ENCODE measurements at regions not wholly inside any gene's neighbourhood (a gene's known extent, or its start where the extent isn't known, plus 50 kb on each side); places are given as distances from the start of the nearest gene placed in this dataset.

- TF ChIP-seq, protein P1, sequence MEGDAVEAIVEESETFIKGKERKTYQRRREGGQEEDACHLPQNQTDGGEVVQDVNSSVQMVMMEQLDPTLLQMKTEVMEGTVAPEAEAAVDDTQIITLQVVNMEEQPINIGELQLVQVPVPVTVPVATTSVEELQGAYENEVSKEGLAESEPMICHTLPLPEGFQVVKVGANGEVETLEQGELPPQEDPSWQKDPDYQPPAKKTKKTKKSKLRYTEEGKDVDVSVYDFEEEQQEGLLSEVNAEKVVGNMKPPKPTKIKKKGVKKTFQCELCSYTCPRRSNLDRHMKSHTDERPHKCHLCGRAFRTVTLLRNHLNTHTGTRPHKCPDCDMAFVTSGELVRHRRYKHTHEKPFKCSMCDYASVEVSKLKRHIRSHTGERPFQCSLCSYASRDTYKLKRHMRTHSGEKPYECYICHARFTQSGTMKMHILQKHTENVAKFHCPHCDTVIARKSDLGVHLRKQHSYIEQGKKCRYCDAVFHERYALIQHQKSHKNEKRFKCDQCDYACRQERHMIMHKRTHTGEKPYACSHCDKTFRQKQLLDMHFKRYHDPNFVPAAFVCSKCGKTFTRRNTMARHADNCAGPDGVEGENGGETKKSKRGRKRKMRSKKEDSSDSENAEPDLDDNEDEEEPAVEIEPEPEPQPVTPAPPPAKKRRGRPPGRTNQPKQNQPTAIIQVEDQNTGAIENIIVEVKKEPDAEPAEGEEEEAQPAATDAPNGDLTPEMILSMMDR (conservative IDR thresholded peaks at IDR 0.05): no peak
- TF ChIP-seq EZH2 (IDR thresholded peaks at IDR 0.05; ENCODE audit: low read depth): no peak
Measured at GRCh38 chr3:144756704-144757440, 785.2 kb downstream of the DIPK2A start.

Measured in PC-9 (cell line).